Retinal pigment epithelial cell (primary cell): ENCODE measurements at regions not wholly inside any gene's neighbourhood (a gene's known extent, or its start where the extent isn't known, plus 50 kb on each side); places are given as distances from the start of the nearest gene placed in this dataset.
"Not testable (repeated sequence)": the region's sequence is repeated elsewhere in the genome, so short reads cannot be mapped to it uniquely, and the experiment has no call there.

Experiments used
- DNase-seq: peaks from one replicate; pipeline ENCODE4 v3.0.0-alpha.2; 2010; ENCODE audit warnings: low read depth
- H3K4me3 ChIP-seq: 2 replicates; pipeline ENCODE4 v1.5.1; 2011; ENCODE audit warnings: mild to moderate bottlenecking, low read length, control low read depth, moderate library complexity
- TF ChIP-seq, protein P1 (sequence below): conservative IDR thresholded peaks from 2 replicates; pipeline ENCODE4 v1.5.1; 2011; ENCODE audit warnings: low read depth, low read length, control low read depth, inconsistent platforms

DNA sequence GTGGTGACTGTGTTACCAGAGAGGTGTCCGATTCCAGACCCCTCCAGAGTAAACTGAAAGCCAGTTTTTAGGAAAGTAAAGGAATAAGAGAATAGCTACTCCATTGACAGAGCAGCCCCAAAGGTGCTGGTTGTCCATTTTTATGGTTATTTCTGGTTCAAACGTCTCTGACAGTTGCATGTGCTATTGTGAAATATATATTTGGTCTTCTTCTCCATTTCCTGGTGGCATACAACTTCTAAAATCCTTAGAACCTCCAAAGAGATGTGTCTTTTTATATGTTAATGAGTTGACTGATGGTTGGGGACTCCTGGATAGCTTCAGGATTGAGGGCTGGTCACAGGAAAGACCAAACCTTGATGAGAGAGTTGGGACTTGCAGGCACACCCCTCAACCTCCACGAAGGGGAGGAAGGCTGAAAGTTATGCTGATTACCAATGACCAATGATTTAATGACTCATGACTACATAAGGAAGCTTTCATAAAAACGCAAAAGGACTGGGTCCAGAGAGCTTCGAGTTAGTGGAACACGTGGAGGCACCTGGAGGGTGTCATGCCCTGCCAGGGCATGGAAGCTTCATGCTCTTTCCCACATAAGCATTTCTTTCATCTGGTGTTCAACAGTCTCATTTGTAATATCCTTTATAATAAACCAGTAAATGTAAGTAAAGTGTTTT is 100.7 kb downstream of the SLC16A1 start:
- DNase-seq: no peak
- peak overlapping the region; percentile 19 for H3K4me3 ChIP-seq
- TF ChIP-seq, protein P1, sequence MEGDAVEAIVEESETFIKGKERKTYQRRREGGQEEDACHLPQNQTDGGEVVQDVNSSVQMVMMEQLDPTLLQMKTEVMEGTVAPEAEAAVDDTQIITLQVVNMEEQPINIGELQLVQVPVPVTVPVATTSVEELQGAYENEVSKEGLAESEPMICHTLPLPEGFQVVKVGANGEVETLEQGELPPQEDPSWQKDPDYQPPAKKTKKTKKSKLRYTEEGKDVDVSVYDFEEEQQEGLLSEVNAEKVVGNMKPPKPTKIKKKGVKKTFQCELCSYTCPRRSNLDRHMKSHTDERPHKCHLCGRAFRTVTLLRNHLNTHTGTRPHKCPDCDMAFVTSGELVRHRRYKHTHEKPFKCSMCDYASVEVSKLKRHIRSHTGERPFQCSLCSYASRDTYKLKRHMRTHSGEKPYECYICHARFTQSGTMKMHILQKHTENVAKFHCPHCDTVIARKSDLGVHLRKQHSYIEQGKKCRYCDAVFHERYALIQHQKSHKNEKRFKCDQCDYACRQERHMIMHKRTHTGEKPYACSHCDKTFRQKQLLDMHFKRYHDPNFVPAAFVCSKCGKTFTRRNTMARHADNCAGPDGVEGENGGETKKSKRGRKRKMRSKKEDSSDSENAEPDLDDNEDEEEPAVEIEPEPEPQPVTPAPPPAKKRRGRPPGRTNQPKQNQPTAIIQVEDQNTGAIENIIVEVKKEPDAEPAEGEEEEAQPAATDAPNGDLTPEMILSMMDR: no peak

DNA sequence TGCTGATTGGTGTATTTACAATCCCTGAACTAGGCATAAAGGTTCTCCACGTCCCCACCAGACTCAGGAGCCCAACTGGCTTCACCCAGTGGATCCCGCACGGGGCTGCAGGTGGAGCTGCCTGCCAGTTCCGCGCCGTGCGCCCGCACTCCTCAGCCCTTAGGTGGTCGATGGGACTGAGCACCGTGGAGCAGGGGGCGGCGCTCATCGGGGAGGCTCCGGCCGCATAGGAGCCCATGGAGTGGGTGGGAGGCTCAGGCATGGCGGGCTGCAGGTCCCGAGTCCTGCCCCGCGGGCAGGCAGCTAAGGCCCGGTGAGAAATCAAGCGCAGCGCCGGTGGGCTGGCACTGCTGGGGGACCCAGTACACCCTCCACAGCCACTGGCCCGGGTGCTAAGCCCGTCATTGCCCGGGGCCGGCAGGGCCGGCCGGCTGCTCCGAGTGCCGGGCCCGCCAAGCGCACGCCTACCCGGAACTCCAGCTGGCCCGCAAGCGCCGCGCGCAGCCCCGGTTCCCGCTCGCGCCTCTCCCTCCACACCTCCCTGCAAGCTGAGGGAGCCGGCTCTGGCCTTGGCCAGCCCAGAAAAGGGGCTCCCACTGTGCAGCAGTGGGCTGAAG is 101.5 kb downstream of the SLC16A1 start:
- peak overlapping the region; percentile 19 for H3K4me3 ChIP-seq
- not testable (repeated sequence) for DNase-seq

DNA sequence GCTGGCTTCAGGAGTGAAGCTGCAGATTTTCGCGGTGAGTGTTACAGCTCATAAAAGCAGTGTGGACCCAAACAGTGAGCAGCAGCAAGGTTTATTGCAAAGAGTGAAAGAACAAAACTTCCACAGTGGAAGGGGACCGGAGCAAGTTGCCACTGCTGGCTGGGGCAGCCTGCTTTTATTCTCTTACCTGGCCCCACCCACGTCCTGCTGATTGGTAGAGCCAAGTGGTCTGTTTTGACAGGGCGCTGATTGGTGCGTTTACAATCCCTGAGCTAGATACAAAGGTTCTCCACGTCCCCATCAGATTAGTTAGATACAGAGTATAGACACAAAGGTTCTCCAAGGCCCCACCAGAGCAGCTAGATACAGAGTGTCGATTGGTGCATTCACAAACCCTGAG is 102.1 kb downstream of the SLC16A1 start:
- not testable (repeated sequence) for H3K4me3 ChIP-seq, DNase-seq

DNA sequence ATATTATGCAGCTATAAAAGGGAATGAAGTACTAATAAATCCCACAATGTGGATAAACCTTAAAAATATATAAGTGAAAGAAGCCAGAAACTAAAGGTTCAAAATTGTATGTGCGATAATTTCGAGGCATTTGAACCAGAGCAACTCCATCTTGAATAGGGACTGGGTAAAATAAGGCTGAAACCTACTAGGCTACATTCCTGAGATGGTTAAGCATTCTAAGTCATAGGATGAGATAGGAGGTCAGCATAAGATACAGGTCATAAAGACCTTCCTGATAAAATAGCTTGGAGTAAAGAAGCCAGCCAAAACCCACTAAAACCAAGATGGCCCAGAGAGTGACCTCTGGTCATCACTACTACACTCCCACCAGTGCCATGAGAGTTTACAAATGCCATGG is 103.1 kb downstream of the SLC16A1 start:
- no peak for DNase-seq
- TF ChIP-seq, protein P1: no peak
- H3K4me3 ChIP-seq: no peak overlapping the region

DNA sequence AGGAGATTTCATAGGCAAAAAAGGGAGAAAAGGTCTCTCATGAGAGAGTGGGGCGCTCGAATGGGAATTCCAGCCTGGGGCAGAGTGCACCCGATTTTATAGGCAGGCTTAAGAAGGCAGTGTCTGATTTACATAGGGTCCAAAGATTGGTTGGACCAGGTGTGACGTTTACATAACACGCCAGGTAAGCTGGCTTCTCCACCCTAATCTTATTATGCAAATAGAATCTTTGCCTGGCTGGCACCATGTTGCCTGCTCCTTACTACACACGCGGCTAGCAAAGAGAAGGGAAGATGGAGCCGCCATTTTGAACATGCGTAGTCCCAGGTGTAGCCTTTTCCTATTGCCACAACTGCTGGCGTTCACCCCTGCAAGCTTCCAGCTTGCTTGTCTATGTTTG is 103.7 kb downstream of the SLC16A1 start:
- DNase-seq: no peak
- no peak overlapping the region for H3K4me3 ChIP-seq
- TF ChIP-seq, protein P1: no peak

DNA sequence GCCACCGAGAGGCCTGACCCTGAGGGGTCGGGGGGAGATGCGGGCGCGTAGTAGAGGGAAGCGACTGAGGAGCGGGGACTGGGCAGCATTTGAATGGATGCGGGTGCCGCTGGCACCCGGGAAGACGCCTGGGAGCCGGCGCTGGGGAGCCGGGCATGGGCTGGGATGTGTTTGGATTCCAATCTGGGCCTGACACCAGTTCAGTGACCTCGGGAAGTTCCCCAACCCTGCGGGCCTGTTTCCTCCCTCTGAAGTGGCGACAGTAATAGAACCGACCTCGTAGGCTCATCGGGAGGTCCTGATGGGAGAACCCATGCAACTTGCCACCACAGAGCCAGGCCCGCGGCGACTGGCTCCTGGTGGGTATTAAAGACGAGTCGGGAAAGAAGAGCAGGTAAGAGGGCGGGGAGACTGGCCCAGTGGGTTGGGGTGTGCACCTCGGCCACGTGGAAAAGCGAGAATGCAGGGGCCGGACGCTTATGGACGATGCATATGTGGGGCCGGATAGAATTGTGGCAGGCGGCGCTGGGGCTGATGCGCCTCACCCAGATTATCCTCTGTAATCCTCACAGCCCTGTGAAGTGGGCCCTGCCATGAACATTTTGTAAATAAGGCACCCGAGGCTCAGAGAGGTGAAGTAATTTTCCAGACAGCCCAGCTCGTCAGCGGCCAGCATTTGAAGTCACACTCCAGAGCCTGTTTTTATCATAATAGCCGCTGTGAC is 105.8 kb downstream of the SLC16A1 start:
- TF ChIP-seq, protein P1: no peak
- H3K4me3 ChIP-seq: peak overlapping the region; percentile 59
- DNase-seq: no peak

DNA sequence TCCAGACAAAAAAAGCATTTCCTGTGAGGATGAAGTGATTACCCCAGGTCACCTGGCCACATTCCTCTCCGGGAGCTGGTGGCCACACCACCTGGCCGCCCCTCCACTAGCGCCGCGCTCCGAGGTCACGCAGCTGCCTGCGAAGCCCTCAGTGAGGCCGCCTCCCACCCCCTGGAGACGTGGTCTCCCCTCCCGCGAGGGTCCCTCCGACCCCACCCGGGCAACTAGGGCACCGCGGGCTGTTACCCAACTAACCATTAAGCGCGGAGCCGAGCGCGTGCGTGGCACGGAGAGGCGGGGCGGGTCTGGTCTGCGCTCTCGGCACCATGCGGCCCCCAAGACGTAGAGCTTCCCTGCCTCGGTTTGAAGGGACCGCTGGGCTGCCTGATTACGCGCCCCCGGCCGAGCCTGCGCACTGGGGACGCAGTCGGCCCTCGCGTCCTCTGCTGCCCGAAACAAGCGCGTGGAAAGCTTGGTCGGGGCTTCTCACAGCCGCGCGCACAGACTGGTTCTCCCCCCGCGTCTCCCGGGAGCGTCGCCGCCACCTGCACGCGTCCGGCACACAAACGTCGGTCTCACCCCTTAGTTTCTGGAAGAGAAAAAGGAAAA is 106.5 kb downstream of the SLC16A1 start:
- TF ChIP-seq, protein P1: no peak
- no peak for DNase-seq
- peak overlapping the region; percentile 59 for H3K4me3 ChIP-seq
